ENCODE measurements at regions not wholly inside any gene's neighbourhood (a gene's known extent, or its start where the extent isn't known, plus 50 kb on each side); places are given as distances from the start of the nearest gene placed in this dataset.

DNA sequence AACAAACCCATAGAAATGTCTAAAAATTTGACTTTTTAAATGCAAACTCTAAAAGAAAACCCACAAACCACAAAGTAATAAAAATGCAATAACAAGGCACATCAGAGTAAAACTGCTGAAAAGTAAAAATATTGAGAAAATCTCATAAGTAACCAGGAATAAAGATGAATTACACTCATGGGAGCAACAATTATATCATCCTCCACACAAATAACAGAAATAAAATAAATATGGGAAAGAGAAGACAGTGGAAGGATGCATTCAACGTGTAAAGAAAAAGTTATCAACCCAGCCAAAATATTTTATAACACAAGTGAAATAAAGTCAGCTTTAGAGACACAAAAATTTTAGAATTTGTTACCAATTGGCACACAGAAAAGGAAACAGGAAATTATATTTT is 1420.2 kb downstream of the PCDH18 start:
- Mint-ChIP-seq H3K36me3 (ENCODE audit: low read depth) (no peaks in the 10 kb centered on the region), H3K4me3 (no peak overlapping the region), H3K27me3 (ENCODE audit: low read depth) (no peaks in the 10 kb centered on the region), H3K4me1 (peaks cover 7% of the 10 kb centered on the region), H3K9me3 (no peaks in the 10 kb centered on the region), H3K27ac (no peak overlapping the region)
- no peak for TF ChIP-seq CTCF (IDR thresholded peaks at IDR 0.05; ENCODE audit: unreplicated experiment in 3 of 3)

GRCh38 chr4:136106753-136107152 is 1425.5 kb downstream of the PCDH18 start:
- Mint-ChIP-seq H3K27ac (no peak overlapping the region), H3K36me3 (ENCODE audit: low read depth) (no peaks in the 10 kb centered on the region), H3K9me3 (no peaks in the 10 kb centered on the region), H3K27me3 (ENCODE audit: low read depth) (no peaks in the 10 kb centered on the region), H3K4me3 (no peak overlapping the region), H3K4me1 (no peaks in the 10 kb centered on the region)
- TF ChIP-seq CTCF (IDR thresholded peaks at IDR 0.05; ENCODE audit: unreplicated experiment in 3 of 3): no peak

DNA sequence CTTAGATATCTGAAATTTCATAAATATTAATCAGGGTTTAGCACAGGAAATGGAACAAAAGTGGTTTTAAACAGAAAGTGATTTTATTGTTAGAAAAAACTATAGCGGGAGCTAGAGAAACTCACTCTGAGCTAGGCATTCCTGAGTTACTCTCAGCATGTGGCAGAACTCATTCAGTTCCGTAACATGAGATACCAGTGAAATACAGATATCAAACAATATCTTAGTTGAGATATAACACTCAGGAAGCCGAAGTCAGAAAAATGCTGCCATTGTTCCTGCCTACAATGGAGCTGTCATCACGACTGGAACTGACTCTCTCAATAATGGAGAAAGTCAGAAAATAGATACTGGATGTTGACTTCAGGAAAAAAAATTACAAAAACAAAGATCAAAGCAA is 1428.7 kb downstream of the PCDH18 start:
- H3K36me3 Mint-ChIP-seq (ENCODE audit: low read depth): no peaks in the 10 kb centered on the region
- no peaks in the 10 kb centered on the region for H3K27me3 Mint-ChIP-seq (ENCODE audit: low read depth)
- no peak overlapping the region for H3K4me3 Mint-ChIP-seq
- H3K9me3 Mint-ChIP-seq: no peaks in the 10 kb centered on the region
- no peak overlapping the region for H3K27ac Mint-ChIP-seq
- no peak for TF ChIP-seq CTCF (IDR thresholded peaks at IDR 0.05; ENCODE audit: unreplicated experiment in 3 of 3)
- no peaks in the 10 kb centered on the region for H3K4me1 Mint-ChIP-seq

- H3K27me3 Mint-ChIP-seq (ENCODE audit: low read depth): no peaks in the 10 kb centered on the region
- H3K9me3 Mint-ChIP-seq: no peaks in the 10 kb centered on the region
These were observed 1434.6 kb downstream of the PCDH18 start for GRCh38 chr4:136097676-136098075.

DNA sequence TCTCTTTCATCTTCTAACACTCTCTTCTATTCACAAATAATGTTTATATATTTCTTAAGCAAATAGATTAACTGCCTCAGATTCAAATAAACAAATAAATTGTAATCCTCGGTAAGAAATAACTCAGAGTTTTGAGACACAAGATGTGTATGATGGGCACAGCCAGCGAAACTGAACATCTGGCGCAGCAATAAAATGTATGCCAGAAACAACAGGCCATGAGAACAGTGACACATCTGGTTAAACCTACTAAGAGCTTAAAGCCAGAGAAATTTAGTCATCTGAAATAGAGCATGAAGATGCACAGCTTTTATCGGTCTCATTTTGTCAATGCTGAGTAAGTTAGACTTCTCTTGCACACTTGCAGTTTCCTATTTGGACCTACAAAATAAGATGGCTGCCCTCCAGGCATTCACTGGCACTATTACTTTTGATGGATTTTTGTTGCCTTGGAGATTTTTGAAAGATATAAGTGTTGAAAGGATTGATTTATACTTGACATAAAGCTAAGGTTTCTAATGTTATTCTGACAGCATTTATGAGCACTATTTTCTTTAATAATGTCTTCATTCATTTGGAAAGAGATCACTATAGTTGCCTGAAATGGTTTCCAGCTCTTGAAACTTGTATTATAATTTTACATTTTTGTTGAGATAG is 1444.0 kb downstream of the PCDH18 start:
- no peaks in the 10 kb centered on the region for H3K36me3 Mint-ChIP-seq (ENCODE audit: low read depth)

More at GRCh38 chr4:136097676-136098075, 1434.6 kb downstream of the PCDH18 start:
- Mint-ChIP-seq H3K27ac (no peak overlapping the region), H3K36me3 (ENCODE audit: low read depth) (no peaks in the 10 kb centered on the region), H3K4me1 (no peaks in the 10 kb centered on the region), H3K4me3 (no peak overlapping the region)
- TF ChIP-seq CTCF (IDR thresholded peaks at IDR 0.05; ENCODE audit: unreplicated experiment in 3 of 3): no peak

More for the DNA sequence above, 1444.0 kb downstream of the PCDH18 start:
- H3K27me3 Mint-ChIP-seq (ENCODE audit: low read depth): no peaks in the 10 kb centered on the region
- TF ChIP-seq CTCF (IDR thresholded peaks at IDR 0.05; ENCODE audit: unreplicated experiment in 3 of 3): no peak
- H3K4me3 Mint-ChIP-seq: no peak overlapping the region
- H3K4me1 Mint-ChIP-seq: no peaks in the 10 kb centered on the region
- no peak overlapping the region for H3K27ac Mint-ChIP-seq
- no peaks in the 10 kb centered on the region for H3K9me3 Mint-ChIP-seq

Measured in nephron (organoid).